ENCODE measurements at regions not wholly inside any gene's neighbourhood (a gene's known extent, or its start where the extent isn't known, plus 50 kb on each side); places are given as distances from the start of the nearest gene placed in this dataset.

DNA sequence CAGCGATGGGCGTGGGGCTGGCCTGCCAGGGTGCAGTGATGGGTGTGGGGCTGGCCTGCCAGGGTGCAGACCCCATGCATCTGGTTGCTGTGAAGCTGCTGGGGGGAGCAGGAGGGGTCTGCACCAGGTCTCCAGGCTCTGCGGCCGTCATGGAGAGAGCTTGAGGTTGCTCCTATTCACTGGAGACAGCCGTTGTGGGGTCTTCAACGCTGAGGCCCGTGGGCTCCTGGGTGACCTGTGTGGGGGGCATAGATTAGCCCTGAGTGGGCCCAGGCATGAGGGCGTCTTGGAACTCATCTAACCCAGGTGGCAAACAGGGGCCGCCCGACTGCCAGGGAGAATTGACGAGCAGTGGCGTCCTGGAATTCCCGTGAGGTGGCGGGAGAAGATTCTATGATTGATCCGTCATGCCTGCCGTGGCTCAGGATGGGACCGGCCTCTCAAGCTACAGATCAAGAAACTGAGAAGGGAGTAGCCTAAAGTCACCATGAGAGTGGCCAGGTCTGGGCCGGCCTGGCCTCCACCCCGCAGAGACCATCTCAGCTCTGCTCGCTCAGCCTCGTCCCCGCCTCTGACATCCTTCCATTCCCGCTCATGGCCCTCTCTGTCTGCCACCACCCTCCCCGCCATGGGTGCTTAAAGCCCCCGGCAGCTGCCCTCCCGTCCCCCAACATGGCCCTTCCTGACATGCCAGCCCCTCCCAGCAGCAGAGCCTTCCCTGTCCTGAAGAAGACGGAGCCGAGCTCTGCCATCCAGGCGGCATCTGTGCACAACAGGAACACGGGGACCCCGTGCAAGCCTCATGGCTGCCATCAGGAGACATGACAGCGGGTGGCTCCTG, 50.7 kb upstream of the ACSF3 start:
- WGBS, 2 experiments (ENCODE audit: insufficient coverage in 1 of 2, insufficient read length in 1 of 2) = 92% methylated on average over 21 to 32 of the region's 32 CpGs
- Mint-ChIP-seq H3K27me3 (ENCODE audit: insufficient read depth) (peaks cover 1% of the 10 kb centered on the region), H3K4me3 (no peak overlapping the region)

GRCh38 chr16:89043636-89044417, 49.8 kb upstream of the ACSF3 start:
- Mint-ChIP-seq H3K27me3 (ENCODE audit: insufficient read depth) (no peaks in the 10 kb centered on the region), H3K9me3 (no peaks in the 10 kb centered on the region), H3K4me1 (no peaks in the 10 kb centered on the region), H3K4me3 (no peak overlapping the region), H3K27ac (no peak overlapping the region), H3K36me3 (ENCODE audit: low read depth) (no peaks in the 10 kb centered on the region)
- TF ChIP-seq, protein P1, sequence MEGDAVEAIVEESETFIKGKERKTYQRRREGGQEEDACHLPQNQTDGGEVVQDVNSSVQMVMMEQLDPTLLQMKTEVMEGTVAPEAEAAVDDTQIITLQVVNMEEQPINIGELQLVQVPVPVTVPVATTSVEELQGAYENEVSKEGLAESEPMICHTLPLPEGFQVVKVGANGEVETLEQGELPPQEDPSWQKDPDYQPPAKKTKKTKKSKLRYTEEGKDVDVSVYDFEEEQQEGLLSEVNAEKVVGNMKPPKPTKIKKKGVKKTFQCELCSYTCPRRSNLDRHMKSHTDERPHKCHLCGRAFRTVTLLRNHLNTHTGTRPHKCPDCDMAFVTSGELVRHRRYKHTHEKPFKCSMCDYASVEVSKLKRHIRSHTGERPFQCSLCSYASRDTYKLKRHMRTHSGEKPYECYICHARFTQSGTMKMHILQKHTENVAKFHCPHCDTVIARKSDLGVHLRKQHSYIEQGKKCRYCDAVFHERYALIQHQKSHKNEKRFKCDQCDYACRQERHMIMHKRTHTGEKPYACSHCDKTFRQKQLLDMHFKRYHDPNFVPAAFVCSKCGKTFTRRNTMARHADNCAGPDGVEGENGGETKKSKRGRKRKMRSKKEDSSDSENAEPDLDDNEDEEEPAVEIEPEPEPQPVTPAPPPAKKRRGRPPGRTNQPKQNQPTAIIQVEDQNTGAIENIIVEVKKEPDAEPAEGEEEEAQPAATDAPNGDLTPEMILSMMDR (conservative IDR thresholded peaks at IDR 0.05) = no peak
- Histone ChIP-seq H3K36me3 (ENCODE audit: control insufficient read depth, insufficient read depth, low read length) (no peaks in the 10 kb centered on the region), H3K9me3 (ENCODE audit: control insufficient read depth, low read length) (no peaks in the 10 kb centered on the region), H3K4me3 (ENCODE audit: low read length) (no peak overlapping the region), H3K4me1 (ENCODE audit: control insufficient read depth, insufficient read depth, low read length) (no peaks in the 10 kb centered on the region), H3K27ac (ENCODE audit: low read depth, low read length) (no peak overlapping the region), H3K9ac (ENCODE audit: extremely low read depth, low read length, poor library complexity, severe bottlenecking) (no peak overlapping the region), H3K27me3 (ENCODE audit: control insufficient read depth, insufficient read depth, low read length, poor library complexity, severe bottlenecking) (no peaks in the 10 kb centered on the region)
- no peak for DNase-seq
- WGBS, 2 experiments (ENCODE audit: insufficient coverage in 1 of 2, insufficient read length in 1 of 2) = 86 to 93% methylated on average over 12 to 17 of the region's 17 CpGs

More for the DNA sequence above, 50.7 kb upstream of the ACSF3 start:
- Histone ChIP-seq H3K27me3 (ENCODE audit: control insufficient read depth, insufficient read depth, low read length, poor library complexity, severe bottlenecking) (no peaks in the 10 kb centered on the region), H3K4me3 (ENCODE audit: low read length) (no peak overlapping the region), H3K27ac (ENCODE audit: low read depth, low read length) (no peak overlapping the region), H3K36me3 (ENCODE audit: control insufficient read depth, insufficient read depth, low read length) (no peaks in the 10 kb centered on the region), H3K9me3 (ENCODE audit: control insufficient read depth, low read length) (no peaks in the 10 kb centered on the region), H3K4me1 (ENCODE audit: control insufficient read depth, insufficient read depth, low read length) (no peaks in the 10 kb centered on the region), H3K9ac (ENCODE audit: extremely low read depth, low read length, poor library complexity, severe bottlenecking) (no peak overlapping the region)
- DNase-seq = no peak
- H3K27ac Mint-ChIP-seq = no peak overlapping the region
- TF ChIP-seq, protein P1 (conservative IDR thresholded peaks at IDR 0.05) = no peak
- H3K36me3 Mint-ChIP-seq (ENCODE audit: low read depth) = no peaks in the 10 kb centered on the region
- no peaks in the 10 kb centered on the region for H3K9me3 Mint-ChIP-seq
- no peaks in the 10 kb centered on the region for H3K4me1 Mint-ChIP-seq
